GM10847 (cell line): ENCODE measurements at regions not wholly inside any gene's neighbourhood (a gene's known extent, or its start where the extent isn't known, plus 50 kb on each side); places are given as distances from the start of the nearest gene placed in this dataset.

Experiments used
- POLR2A ChIP-seq: IDR thresholded peaks from 2 replicates; pipeline ENCODE4 v1.6.1; 2011; ENCODE audit not compliant: insufficient read length; ENCODE audit errors: extremely low read depth

GRCh38 chr2:144333143-144333555, 186.8 kb downstream of the ZEB2 start:
- no peak for TF ChIP-seq POLR2A

DNA sequence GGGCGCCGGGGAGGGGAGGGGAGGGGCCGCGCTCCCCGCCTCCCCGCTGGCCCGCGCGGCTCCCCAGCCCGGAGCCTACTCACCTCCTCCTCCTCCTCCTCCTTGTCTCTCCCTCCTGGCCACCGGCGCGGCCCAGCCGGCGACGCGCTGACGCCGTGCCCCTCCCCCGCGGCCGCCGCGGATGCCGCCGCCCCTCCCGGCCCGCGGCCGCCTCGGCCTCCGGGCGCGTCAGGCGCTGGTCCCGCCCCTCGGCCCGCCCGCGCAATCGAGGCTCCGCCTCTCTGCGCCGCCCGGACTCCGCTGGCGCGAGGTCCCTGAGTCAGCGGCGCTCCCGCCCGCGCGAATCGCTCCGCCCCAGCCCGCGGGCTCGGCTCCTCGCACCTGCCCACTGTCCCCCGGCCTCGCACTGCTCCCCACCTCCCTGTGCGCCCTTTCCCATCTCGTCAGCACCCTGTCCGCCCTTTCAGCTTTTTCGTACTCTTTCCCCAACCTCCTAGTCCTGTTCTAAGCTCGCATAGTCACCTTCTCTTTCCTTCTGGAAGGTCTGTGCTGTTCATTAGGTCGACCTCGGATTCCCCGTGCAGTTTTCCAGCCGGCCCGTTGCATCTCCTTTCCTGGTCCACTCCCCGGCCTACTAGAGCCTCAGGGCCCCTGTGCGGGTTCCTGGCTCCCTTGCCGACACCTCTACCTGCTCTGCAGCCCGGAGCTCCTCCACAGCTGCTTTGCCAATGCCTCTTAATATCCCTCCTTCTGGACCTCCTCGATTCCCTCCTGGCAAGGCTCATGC, 187.4 kb downstream of the ZEB2 start:
- no peak for TF ChIP-seq POLR2A

DNA sequence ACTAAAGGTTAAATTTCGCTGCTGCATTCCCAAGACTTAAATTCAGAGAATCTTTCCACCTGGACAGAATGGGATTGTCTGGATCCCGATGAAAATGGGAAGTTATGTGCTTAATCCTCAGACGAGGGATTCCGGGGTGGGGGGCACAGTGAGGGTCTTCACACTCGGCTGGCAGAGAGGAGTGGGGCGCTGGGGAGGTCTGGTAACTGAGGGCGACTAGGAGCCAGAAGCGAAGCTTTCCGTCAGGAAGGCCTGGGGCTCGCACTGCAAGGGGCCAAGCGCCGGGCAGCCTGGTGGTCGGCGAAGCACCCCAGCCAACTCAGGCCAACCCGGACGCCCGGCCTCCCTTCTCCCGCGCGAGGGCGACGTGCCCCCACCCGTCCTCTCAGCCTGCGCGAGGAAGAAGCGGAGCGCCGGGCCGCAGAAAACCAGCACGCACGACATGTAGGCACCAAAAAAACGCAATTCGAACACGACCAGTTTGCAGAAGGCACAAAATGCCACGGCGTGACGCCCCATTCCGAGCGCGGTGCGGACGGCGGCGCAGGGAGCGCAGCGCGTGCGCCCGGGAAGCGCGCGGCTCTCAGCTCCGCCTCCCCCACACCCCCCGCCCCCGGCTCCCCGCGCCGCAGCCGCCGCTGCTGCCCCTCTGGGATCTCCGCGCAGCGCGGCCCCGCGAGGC, 188.1 kb downstream of the ZEB2 start:
- peak; percentile 47 for TF ChIP-seq POLR2A

GRCh38 chr2:144330951-144331673, 188.8 kb downstream of the ZEB2 start:
- no peak for TF ChIP-seq POLR2A

- no peak for TF ChIP-seq POLR2A
Measured at GRCh38 chr2:144329472-144329871, 190.4 kb downstream of the ZEB2 start.

- no peak for TF ChIP-seq POLR2A
Measured at GRCh38 chr2:144328938-144329337, 191.0 kb downstream of the ZEB2 start.

- TF ChIP-seq POLR2A: no peak
Measured at GRCh38 chr2:144326825-144327224, 193.1 kb downstream of the ZEB2 start.

DNA sequence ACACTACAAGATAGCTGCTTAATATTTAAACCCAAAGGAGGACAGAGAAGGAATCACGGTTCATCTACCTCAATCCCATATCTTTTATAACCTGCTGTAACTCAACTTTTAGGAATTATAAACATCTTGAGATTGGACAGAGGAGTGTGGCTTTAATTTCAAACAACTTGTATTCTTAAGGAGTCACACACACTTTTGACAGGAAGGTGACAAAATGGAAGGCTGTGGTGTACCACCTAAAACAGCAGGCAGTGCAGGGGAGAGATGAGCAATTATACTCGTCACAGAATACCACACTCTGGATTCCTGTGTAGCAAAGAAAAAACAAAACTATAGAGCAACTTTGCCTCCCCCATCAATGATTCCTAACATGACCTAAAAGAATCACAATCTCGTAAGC, 194.8 kb downstream of the ZEB2 start:
- TF ChIP-seq POLR2A: no peak

GRCh38 chr2:144324446-144325045, 195.4 kb downstream of the ZEB2 start:
- TF ChIP-seq POLR2A: no peak

DNA sequence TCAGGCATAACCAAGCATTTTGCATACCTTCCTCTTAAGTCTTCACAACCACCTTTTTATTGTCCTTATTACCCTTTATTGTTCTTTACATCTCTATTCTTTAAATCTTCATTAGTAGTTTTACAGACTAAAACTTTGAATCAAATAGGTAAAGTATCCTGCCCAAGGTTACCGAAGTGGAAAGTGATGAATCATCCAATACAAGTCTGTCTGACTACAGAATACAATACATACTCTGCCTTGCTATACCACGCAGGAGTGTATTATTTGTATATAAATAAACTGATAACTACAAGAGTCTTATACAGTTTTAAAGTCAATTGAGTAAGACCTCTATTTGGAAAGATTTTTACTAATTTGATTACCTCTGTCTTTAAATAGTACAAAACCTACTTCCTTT, 196.0 kb downstream of the ZEB2 start:
- TF ChIP-seq POLR2A: no peak

DNA sequence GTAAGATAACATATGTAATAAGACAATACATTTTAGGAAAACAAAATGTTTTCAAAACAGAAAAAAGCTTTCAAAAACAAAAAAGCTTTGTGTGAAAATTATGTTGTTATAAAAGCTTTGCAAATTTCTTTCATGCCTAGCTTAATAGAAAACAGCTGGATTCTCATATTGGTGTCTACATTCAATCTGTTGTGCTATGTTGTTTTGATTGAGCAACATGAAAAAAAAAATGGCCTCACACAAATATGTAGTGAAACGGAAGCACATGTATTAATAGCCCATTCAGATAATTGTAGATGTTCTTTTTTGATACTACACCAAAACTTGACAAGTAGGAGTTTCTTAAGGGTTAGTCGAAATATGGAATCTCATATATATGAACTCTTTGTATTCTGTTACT, 197.5 kb downstream of the ZEB2 start:
- no peak for TF ChIP-seq POLR2A

DNA sequence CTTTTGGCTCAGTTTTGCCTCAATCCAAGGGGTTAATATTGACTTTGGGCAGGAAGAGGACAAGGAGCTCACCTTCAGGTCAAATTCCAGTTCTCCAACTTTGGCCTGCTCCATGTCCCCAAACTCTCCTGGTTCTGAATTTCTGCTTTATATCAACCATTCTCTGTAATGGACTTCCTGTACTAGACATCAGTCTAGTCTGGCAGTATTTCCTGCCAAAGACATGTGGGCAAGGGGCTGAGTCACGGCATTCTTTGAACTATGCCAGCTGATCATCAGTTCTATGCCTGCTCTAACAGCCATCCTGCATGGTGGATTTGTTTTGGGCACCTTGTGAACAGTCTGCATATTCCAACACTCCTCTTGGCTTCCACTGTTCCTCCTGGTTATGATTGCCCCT, 199.4 kb downstream of the ZEB2 start:
- no peak for TF ChIP-seq POLR2A

DNA sequence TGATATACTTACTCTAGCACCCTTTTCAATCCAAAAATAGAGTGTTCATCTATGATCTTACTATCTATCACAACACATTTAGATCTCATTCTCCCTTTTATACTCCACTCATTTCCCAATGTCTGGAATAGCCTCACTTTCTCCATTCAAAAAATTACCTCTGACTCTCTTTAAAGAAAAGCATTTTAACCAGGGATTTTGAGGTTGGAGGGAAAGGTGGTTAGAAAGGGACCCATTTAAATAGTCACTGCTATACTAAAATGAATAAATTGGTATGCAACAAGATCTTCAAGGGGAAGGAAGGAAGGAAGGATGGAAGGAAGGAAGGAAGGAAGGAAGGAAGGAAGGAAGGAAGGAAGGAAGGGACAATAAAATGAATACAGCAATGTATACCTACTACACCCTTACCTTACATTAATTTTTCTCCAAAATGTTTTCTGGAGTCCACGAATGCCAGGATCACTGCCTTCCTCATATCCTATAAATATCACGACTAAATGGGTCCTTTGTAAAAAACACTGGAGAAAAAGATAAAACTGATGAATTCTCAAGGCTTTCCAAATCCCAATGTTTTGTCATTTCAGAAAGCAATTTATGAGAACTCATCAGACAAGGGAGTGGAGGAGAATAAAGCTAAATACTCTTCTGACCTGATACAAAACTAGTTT, 202.7 kb downstream of the ZEB2 start:
- no peak for TF ChIP-seq POLR2A

- no peak for TF ChIP-seq POLR2A
Measured at GRCh38 chr2:144310889-144311608, 208.9 kb downstream of the ZEB2 start.
